Gastroesophageal sphincter (tissue), 3 donors: ENCODE measurements at regions not wholly inside any gene's neighbourhood (a gene's known extent, or its start where the extent isn't known, plus 50 kb on each side); places are given as distances from the start of the nearest gene placed in this dataset.
"Not testable (repeated sequence)": the region's sequence is repeated elsewhere in the genome, so short reads cannot be mapped to it uniquely, and the experiment has no call there.

Experiments used
- CTCF ChIP-seq, 4 experiments: fragments of 200-600 bp in 2 of 4; fragments of 450-650 bp in 2 of 4; sonication (generic) in 1 of 4; IDR thresholded peaks; one replicate each; pipeline ENCODE4 v1.5.1; 2017 to 2019; ENCODE audit warnings: antibody characterized with exemption in 4 of 4, mild to moderate bottlenecking in 2 of 4, moderate library complexity in 2 of 4
- EP300 ChIP-seq: sonication (generic); formaldehyde crosslinking; IDR thresholded peaks from one replicate; pipeline ENCODE4 v1.6.1; 2017; ENCODE audit warnings: antibody characterized with exemption, mild to moderate bottlenecking
- POLR2A ChIP-seq, 2 donors: fragments of 450-650 bp; IDR thresholded peaks; one replicate each; pipeline ENCODE4 v1.6.1; 2017; ENCODE audit warnings: antibody characterized with exemption in 2 of 2, mild to moderate bottlenecking in 2 of 2, moderate library complexity in 1 of 2
- POLR2AphosphoS5 ChIP-seq: sonication (generic); formaldehyde crosslinking; IDR thresholded peaks from one replicate; pipeline ENCODE4 v1.6.1; 2017; ENCODE audit warnings: antibody characterized with exemption

GRCh38 chr3:153642576-153642975 is 478.6 kb upstream of the ARHGEF26 start:
- not testable (repeated sequence) for TF ChIP-seq CTCF (IDR thresholded peaks at IDR 0.05); EP300; POLR2A (IDR thresholded peaks at IDR 0.05); POLR2AphosphoS5
